Renal pelvis (tissue), 1 donor: ENCODE measurements at regions not wholly inside any gene's neighbourhood (a gene's known extent, or its start where the extent isn't known, plus 50 kb on each side); places are given as distances from the start of the nearest gene placed in this dataset.
"Not testable (repeated sequence)": the region's sequence is repeated elsewhere in the genome, so short reads cannot be mapped to it uniquely, and the experiment has no call there.

Experiments used
- DNase-seq: peaks from one replicate; pipeline ENCODE4 v3.0.0-alpha.2; 2013

DNA sequence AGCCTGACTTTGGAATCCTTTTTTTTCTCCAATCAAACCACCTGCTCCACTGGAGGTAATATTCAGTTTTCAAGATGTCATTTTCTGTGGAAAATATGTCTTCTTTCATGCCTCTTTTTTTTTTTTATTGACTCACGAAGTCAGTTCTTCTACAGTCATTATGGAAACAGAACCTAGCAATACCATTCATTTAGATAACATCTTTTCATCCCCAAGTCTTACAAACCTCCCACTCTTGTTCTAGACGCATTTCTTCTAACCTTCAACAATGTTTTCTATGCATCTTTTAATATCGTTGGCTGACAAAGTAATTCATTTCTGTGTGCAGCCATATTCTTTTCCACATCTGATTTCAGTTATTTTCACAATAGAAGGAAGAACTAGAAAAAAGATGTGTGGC lies 474.3 kb upstream of the CCDC196 start:
- DNase-seq: no peak

DNA sequence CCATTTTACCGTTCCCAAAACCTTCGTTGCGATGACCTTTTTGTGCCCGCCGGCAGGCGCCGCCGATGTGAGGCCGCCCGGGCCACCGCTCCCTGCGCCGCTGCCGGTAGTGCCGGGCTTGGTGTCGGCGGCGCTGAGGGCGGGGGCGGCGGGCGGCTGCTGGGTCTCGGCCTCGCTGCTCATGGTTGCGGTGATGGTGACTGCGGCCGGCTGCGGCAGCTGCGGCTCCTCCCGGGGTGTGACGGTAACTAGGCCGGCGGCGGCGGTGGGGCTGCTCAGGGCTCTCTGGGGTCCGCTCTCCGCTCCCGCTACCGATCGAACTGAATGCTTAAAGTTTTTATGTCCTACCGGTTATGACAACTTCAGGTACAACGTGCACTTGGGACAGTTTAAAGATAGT lies 472.6 kb upstream of the CCDC196 start:
- DNase-seq: not testable (repeated sequence)

DNA sequence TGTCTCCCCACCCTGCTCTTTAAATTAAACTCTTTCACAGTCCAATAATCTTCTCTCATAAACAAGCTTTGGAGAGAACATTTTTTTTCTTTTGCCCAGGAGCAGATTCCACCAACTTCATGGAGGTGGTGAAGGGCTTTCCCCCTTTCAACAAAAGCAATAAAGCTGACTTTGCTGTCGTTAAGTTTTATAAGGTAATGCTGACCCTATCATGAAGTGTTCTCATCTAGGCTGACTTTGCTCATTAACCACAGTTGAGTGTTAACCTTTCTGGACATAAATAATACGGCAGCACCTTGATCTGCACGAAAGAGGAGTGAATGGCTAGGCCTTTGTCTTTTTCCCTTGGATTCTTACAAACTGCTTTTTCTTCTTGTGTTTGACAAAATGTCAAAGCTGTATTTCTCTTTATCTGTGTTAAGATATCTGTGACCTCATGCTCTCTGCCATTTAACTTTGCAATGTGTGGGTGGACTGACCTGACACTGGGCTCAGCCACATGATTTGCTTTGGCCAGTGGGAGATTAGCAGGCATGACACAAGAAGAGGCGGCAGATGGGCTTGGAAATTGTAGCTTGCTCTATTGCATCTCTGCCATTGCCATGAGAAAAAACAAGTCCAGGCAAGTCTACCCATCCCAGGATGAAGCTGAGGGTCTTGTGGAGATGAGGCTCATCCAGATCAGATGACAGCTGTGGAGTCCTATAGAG lies 470.9 kb upstream of the CCDC196 start:
- DNase-seq: peak; percentile 69

DNA sequence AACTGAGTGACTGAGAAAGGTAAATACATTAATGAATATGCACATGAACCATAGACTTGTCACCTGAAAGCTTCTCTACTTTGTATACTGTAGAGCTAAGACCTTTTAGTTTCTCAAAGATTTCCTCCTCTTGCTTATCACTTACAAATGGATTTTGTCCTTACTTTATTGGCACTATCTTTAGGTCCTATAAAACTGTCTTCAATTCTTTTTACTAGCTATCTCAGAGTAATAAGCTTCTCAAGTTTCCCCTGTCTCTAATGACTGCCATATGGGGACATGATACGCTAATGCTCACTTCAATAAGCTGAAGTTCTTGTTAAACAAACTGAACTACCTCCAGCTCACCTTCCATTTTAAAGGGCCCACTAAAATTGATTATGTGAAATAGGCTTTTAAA lies 468.2 kb upstream of the CCDC196 start:
- DNase-seq: no peak

DNA sequence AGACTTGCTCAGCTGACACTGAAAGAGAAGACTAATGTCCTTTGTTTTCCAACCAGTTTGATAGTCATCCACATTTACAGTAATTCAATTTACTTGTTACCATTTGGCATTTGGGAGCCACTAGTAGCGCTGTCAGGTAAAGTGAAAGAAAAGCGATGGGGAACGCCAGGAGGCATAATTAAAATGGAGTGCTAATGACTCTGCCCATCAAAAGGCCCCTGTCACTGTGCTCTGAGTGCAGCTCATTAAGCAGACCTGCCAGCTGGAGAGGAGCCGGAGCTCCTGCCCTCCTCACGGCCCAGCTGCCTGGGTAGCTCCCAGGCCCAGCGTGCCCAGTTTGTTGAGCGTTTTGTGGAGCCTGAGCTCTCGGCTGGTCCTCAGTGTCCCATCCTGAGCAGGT lies 463.6 kb upstream of the CCDC196 start:
- no peak for DNase-seq

DNA sequence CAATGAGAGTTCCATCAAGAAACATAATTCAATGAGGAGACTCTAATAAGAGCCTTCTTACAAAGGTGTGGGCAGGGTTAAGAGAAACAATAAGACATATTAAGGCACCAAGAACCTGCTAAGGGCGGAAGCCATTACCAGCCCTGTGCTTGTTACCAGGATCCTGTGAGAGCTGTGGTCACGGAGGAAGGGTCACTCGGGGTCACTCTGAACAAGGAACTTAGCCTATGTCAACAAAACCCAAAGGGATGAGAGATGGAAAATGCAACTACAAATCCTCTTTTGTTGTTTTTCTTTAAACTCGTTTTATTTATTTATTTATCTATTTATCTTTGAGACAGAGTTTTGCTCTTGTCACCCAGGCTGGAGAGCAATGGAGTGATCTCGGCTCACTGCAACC lies 460.4 kb upstream of the CCDC196 start:
- no peak for DNase-seq

DNA sequence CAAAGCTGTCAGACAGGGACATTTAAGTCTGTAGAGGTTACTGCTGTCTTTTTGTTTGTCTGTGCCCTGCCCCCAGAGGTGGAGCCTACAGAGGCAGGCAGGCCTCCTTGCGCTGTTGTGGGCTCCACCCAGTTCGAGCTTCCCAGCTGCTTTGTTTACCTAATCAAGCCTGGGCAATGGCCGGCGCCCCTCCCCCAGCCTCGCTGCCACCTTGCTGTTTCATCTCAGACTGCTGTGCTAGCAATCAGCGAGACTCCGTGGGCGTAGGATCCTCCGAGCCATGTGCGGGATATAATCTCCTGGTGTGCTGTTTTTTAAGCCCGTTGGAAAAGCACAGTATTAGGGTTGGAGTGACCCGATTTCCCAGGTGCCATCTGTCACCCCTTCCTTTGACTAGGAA lies 454.2 kb upstream of the CCDC196 start:
- DNase-seq: not testable (repeated sequence)

DNA sequence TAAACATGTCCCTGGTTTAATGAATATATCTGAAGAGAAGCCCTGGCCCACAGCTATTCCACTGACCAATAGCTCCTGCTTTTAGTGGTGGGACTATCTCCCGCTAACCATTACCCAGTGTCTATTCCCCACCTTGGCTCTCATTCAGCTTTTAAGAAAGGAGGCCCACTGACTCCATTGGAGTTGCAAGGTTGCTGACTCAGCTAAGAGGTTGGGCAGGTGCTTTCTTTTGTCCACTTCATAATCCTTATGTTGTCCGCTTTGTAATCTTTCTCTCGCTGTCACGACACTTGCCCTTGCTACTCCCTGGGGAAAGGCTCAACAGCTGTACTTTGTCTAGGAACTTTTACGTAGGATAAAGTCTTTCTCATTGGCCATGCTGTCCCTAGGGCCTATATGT lies 453.4 kb upstream of the CCDC196 start:
- DNase-seq: no peak

DNA sequence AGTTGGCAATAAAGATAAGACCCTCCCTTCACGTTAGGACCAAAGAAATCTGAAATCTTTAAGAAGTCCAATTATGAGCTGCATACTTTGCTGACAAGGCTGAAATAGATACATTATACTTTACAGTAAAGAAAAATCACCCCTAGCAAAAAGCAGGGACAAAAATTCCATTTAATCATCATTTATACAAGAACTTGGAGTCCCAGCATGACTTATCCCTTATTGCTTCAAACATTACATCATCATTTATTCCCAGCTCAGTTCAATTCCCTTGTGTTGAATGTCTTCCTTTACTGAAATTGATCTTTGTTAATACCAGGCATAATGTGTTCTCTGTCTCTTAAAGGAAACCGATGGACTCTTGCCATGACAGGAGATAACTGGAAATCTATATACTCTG lies 449.6 kb upstream of the CCDC196 start:
- no peak for DNase-seq

DNA sequence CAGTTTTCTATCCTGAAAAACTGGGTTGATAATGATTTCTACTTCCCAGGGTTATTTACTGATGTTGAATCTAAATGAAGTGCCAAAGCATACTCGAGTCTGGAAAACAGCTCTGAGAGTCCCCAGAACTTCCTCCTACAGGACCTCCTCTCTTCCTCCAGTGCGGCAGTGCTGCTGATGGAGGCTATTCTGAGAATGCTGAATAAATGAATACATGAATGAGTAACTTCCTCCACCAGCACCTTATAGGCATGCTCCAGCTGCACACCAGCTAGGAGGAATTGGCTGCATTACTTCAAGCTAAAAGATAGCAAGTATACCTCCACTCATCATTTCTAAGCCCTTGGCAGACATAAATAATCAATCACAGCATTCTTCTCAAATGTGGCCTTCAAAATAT lies 448.8 kb upstream of the CCDC196 start:
- no peak for DNase-seq

DNA sequence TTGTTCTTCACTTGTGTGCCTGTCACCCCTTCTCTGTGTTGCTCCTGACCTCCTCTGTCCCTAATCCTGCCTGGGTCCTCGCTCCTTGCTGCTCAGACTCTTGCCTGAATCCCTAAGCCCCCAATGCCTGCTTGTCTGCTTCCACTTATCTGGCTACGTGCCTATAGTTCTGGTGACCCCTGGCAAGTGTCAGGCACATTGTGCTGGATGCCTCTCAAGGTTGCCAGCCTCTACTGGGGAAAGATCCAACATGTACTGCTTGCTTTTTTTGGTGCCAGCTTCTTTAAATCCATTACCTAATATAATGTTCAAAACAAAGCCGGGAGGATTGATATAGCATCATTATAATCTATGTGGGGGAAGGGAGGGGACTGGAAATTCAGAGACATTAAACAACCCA lies 448.0 kb upstream of the CCDC196 start:
- DNase-seq: no peak

DNA sequence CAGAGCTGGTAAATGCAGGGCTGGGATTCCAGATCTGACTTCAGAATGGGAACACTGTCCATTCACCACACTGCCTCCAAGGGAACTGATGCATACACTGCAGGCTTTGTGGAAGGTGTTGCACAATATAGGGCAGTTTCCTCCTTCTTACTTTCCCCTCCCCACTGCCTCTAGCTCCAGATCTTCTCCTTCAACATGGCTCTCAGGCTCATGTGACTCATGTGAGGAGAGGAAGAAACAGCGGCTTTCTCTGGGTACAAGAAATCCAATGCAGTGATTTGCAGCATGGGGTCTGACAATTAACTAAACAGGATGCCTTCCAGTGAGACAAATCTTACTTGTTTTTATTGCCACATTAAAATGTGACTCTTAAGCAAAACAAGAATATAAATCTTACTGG lies 447.6 kb upstream of the CCDC196 start:
- peak; percentile 72 for DNase-seq

DNA sequence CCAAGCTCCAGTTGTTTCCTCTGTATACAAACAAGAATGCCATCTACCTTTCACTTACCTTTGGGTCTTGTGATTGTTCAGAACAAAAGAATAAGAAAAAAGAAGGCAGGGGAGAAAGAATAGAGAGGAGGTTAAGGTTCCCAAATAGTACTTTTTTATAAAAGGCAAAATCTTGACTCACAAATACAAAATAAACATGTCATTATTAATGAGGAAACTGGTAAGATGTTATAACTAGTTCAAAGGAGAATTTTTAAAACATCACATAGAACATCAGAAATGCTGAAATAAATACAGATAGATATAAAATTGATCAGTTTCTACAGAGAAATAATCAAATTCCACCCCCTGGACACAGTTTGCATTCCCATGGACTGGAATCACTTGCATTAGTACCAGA lies 446.7 kb upstream of the CCDC196 start:
- no peak for DNase-seq

DNA sequence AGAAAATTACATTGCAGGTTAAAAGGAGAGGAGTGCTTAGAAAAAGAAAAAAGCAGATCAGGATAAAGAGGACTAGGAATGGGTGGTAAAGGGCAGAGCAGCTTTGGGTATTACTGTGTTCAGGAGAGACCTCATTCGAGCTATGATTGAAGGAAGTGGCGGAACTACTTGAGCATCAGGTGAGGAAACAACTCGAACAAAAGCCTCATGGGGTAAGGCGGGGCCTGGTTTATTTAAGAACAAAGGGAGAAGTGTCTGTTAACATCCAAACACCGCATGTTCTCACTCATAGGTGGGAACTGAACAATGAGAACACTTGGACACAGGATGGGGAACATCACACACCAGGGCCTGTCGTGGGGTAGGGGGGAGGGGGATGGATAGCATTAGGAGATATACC lies 444.6 kb upstream of the CCDC196 start:
- no peak for DNase-seq

DNA sequence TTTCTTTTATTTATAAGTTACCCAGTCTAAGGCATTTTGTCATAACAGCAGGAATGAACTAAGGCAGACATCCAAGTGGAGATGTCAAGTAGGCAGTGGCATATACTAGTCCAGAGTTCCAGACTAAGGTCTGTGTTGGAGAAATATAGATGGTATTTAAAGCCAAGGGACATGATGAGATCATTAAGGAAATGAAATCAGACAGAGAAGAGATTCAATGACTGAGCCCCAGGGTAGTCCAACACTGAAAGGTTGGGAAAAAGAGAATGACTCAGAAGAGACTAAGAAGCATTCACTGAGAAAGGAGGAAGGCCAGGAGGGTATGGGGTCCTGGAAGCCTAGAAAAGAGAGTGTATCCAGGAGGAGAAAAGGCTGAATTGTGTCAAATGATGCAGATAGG lies 442.2 kb upstream of the CCDC196 start:
- no peak for DNase-seq

DNA sequence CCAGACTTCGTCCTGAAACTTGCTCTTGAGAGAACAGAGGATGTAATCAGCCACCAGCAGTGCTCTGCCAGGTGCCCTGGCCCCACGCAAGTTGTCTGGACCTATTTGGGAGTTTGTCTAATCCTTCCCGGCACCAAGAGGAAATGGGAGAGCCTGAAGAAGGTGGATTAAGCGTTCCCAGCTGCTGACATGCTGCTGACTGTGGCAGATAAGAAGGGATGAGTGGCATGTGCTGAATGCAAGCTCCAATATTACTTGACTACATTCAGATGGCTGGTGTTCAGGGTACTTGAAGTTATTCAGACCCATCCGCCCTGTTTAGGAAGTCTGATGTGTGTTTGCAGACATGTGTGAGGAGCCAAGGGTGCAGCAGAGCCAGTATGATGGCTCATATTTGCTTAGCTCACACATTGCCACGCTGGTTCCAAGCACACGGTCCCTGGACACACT lies 440.6 kb upstream of the CCDC196 start:
- no peak for DNase-seq

DNA sequence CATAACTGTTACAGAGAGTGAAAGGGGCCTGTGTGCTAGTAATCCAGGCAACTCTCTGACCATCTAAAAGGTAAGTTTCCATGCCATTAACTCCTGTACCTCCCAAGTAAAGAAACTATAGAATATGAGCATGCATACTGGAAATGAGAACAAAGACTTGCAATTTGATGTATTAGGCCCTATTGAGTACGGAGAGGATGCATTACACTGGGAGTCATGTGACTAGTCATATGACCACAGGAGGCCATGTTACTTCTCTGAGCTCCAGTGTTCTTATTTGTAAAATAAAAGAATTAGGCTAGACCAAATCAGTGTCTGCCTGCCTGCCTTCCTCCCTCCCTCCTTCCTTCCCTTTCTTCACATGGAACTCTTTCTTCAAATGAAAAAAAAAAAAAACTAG lies 440.1 kb upstream of the CCDC196 start:
- no peak for DNase-seq

DNA sequence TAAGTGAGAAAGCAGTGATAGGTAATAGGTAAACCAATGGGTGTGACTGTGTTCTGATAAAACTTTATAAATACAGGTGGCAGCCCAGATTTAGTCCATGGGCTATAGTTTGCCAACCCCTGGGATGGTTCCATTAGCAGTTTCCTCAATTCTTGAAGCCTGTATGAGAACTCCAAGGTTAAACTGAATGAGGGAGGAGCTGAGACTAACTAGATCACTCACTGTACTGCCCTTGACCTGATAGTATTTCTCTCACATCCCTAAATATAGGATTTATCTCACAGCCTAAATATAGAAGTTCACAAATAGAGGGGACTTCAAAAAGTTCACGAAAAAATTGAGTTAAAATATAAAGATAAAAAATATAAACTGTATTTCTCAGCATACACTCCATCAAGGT lies 439.6 kb upstream of the CCDC196 start:
- no peak for DNase-seq

DNA sequence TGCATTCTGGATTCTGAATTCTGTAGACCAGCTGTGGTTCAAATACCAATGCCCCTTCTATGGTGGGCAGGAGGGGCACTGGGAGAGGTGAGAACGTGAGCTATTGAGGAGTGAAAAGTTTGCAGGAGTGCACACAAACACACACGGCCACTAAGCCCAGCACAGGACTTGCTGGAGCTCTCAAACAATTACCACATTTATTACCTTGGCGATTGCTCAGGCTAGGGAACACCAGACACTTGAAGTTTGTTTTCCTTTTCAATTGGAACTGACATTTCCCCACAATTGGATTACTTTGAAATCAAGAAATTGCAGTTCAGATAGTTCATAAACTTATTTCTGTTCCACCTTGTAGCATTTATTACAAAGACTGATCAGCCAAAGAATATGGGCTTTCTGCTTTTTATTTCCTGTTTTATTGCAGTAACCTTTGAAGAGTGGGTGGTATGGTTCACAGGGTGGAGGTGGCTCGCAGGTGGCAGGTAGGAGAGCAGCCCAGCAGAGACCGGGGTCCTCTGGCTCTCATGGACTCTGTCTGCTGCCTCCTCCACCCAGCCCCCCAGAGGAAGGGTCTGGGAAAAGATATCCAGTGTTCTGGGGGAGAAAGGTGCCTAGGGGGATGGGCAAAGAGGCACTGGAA lies 429.8 kb upstream of the CCDC196 start:
- no peak for DNase-seq

DNA sequence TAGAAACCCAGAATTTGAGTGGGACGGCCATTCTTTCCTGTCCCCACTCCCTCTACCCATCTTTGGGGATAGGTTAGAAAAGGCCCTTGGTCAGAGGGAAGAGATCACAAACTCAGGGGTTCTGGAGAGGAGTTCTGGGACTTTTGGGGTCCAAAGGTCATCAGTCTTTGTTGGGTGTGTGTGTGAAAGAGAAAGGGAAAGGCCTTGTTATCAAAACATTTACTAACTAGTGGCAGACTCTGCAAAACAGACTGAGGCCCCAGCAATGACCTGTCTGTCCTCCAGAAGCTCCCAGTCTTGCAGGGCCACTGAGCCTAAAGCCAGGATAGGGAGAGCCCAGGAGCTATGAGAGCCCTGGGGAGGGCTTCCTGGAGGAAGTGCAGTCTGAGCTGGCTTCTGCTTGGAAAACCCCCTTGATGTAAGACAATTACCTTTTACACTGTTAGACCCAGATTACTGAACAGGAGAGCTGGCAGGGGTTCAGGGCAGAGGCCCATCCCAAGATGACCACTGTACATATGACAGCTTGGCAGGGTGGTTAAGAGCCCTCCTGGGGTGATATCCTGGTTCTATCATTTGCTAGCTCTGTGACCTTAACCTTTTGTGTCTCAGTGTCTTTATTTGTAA lies 429.1 kb upstream of the CCDC196 start:
- DNase-seq: no peak

DNA sequence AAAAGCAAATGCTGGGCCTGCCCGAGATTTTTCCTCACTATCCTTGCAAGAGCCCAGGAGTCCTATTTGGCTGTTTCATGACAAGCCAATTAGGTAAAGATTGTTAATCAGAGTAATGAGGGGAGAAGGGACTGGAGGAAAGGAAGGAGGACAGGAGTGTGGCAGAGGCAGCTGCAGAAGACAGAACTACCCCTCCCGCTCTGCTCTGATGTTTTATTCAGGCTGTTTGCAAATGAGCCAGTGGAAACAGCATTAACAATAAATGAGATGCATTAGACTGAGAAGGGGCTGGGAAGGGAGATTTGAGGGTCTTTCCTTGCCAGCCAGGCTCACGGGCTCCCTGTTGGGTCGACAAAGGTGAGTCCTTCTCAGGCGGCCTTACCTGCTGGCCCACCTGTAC lies 421.0 kb upstream of the CCDC196 start:
- no peak for DNase-seq

DNA sequence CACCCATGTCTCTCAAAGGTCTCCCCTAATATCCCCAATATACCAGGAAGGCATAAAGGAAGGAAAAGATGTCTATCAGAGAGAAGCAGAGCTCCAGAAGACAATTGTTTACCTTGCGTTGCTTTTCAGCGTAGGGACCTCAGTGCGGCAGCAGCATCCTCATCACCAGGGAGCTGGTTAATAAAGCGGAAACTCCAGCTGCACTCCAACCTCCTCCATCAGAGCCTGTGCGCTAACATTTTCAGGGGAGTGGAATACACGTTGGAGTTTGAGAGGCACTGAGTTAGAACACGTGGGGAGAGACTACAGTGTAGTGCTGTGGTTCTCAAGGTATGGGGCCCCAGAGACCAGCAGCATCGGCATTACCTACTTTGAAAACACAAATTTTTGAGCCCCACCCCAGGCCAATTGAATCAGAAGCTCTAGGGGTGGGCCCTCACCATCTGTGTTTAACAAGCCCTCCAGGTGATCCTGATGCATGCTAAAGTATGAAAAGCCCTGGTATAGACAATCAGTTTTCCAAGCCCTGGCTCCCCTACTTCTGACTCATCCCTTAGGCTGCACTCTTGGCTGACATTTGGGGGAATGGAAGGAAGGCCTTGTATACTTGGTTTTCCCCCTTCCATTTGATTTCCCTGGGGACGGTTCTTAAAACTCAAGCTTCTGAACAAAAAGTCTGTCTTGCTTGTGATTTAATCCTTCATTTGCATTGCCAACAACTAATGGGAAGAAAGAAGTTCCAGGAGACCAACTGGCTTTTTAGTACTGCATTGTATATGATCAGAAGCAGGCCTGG lies 419.0 kb upstream of the CCDC196 start:
- no peak for DNase-seq

DNA sequence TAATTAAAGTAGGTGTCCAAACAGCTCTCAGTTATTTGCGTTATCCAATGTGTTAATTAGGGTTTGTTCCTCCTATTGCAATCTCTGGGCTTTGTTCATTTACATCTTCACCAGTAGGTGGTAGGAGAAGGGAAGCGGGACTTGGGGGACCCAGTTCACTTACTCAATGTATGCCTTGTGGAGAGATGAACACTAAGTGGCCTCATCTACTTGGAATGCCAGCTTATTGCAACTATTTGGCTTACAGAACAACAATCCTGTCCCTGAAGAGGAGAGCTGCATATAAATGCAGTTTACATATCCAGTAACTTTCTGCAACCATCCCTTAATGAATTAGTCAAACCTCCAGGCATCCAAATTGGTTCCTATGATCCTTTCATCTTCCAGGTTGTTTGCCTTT lies 417.1 kb upstream of the CCDC196 start:
- no peak for DNase-seq
